ENCODE measurements at regions not wholly inside any gene's neighbourhood (a gene's known extent, or its start where the extent isn't known, plus 50 kb on each side); places are given as distances from the start of the nearest gene placed in this dataset.
A peak's percentile ranks its signal among the peaks of the same experiment; 100 is the strongest.

DNA sequence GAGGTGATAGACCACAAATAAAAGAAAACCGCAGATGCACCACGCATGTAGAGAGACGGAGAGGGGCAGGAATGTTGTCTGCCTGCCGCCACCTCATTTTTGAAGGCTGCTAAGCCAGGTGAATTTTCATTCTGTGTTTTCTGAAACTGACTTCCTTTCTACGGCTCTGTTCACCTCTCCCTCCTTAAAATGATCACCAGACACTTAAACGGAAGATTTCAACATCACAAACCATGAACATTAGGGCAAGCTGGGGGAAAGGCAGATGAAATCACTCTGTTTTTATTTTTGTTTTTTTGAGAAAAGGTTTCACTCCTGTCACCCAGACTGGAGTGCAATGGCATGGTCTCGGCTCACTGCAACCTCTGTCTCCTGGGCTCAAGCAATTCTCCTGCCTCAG lies 232.4 kb downstream of the MIAT start:
- FAIRE-seq (no peak), DNase-seq (ENCODE audit: insufficient read length, low spot score) (no peak)
- TF ChIP-seq, protein P1, sequence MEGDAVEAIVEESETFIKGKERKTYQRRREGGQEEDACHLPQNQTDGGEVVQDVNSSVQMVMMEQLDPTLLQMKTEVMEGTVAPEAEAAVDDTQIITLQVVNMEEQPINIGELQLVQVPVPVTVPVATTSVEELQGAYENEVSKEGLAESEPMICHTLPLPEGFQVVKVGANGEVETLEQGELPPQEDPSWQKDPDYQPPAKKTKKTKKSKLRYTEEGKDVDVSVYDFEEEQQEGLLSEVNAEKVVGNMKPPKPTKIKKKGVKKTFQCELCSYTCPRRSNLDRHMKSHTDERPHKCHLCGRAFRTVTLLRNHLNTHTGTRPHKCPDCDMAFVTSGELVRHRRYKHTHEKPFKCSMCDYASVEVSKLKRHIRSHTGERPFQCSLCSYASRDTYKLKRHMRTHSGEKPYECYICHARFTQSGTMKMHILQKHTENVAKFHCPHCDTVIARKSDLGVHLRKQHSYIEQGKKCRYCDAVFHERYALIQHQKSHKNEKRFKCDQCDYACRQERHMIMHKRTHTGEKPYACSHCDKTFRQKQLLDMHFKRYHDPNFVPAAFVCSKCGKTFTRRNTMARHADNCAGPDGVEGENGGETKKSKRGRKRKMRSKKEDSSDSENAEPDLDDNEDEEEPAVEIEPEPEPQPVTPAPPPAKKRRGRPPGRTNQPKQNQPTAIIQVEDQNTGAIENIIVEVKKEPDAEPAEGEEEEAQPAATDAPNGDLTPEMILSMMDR (IDR thresholded peaks at IDR 0.05; ENCODE audit: insufficient read depth, missing control alignments) = no peak

DNA sequence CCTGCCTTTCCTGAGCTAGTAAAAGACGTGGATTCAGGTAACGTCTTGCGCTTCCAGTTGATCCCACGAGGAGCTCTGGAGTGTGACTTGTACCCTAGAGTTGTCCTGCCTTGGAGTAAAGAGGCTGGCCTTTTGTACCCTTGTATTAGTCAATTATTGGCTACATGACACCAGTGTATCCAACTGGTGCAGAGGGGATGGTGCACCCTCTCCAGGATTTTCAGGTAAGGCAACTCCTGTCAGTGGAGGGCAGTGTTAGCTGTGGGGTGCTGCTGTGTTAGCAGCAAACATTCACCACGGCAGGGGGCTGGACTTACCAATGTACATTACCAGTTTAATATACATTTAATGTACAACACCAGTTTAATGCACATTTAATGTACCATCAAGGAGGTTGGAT lies 233.5 kb downstream of the MIAT start:
- no peak for DNase-seq (ENCODE audit: insufficient read length, low spot score)
- TF ChIP-seq, protein P1 (IDR thresholded peaks at IDR 0.05; ENCODE audit: insufficient read depth, missing control alignments) = peak; percentile 24
- no peak for FAIRE-seq

DNA sequence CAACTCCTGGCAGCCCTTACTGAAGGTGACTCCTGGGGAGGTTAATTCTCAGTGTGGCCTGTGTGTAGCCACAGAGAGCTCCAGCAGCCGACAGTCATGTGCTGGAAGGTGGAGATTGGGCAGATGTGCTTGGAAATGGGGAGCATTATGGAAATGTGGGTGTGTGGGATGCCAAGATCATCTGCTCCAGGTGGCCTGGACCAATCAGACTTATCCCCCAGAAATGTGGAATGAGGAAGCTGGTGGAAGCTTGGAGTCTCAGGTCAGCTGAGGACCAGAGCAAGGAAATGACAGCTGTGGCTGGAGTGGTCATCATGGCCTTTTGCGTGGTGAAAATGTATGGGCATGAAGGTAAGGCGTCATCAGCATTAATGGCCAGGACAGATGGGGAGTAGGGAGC lies 234.0 kb downstream of the MIAT start:
- TF ChIP-seq, protein P1 (IDR thresholded peaks at IDR 0.05; ENCODE audit: insufficient read depth, missing control alignments) = no peak
- DNase-seq (ENCODE audit: insufficient read length, low spot score) = no peak
- no peak for FAIRE-seq

DNA sequence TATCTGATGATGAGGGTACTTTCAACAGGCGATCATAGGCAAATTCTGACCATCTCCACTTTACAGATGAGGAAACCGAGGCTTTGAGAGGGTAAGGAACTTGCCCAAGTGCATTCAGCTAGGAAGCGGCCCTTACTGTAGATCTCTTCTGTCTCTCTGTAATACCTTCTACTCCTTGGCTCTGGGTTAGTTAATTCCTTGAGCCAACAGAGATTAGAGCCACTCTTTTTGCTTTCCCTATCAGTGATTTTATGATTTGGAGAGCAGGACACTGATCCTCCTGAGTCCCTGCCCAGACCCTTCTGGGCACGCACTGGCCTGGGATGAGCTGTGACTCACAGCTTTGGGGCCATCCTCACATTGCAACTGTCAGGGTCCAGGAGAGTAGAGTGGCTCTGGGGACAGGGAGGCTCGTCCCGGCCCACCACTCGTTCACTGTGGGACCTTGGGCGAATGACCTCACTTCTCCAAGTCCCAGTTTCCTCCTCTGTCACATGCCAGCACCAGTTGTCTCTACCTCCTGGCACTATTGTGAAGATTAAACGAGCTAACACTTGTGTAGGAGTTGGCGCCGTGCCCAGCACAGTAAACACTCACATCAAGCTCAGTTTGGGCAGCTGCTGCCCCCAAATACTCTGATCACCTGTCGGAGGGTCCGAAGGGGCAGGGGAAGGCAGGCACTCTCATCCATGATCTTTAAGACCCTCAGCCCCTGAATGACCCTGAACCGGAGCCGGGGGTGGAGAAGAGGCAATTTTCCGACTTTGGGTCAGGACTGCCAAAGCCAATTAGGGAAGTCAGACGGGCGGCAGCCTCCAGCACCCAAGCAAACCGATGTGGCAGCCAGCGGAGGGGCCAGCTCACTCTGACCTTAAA lies 235.0 kb downstream of the MIAT start:
- TF ChIP-seq, protein P1 (IDR thresholded peaks at IDR 0.05; ENCODE audit: insufficient read depth, missing control alignments) = no peak
- no peak for DNase-seq (ENCODE audit: insufficient read length, low spot score)
- FAIRE-seq = no peak

DNA sequence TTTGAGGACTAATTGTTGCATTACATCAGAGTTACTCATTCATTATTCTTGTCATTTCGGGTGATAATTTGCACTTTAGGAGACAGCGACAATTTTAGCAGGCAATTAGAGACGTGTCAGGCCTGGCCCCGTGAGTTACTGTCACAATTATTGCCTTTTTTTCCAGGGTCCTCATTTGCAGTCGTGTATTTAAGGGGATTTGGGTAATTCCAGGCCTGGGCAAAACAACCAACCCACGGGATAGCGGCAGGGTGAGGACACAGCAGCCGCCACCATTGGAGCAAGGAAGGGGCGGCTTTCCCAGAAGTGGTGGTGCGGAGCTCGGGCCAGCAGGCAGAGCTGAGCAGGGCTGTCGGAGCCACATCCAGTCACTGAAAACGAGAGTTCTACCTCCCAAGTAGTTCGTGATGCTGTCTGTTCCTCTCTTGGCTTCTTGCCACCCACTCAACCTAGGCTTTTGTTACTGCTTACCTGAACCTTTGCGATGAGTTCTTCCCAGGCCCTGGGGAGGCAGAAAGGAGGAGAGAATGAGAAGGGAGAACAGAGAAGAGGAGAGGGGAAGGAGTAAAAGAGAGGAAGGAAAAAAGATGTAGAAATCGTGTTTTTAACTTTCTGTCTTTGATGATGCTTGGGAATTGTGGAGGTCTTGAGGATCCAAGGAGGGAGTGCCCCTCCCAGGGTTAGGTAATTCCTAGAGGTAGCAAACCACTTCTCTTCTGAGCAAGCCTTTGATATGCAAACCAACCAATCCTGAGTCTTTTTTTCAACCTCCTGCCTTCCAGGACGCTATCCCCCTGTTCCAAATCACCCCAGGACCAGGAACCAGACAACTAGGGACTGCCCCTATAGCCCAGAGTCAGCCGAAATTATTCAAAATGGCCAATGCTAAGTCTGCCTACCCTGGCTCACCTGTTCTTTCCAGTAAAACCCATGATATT lies 236.1 kb downstream of the MIAT start:
- FAIRE-seq = no peak
- no peak for DNase-seq (ENCODE audit: insufficient read length, low spot score)
- TF ChIP-seq, protein P1 (IDR thresholded peaks at IDR 0.05; ENCODE audit: insufficient read depth, missing control alignments) = no peak

DNA sequence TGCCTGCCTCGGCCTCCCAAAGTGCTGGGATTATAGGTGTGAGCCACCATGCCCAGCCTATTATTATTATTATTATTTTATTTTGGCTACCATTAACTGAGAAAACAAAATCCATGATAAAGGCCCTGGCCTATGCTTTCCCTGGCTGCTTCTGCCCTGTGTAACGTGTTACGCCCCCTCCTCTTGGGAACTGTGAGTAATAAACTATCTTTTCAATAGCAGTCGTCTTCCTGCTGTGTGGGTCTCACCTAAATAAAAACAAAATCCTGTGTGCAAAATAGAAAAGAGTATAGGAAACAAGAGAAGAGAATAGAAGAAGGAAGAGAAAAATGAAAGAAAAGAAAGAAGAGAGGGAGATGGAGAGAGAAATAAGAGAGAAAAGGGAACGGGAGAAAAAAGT lies 237.0 kb downstream of the MIAT start:
- no peak for FAIRE-seq

More for the DNA sequence above, 237.0 kb downstream of the MIAT start:
- TF ChIP-seq, protein P1 (IDR thresholded peaks at IDR 0.05; ENCODE audit: insufficient read depth, missing control alignments) = no peak
- no peak for DNase-seq (ENCODE audit: insufficient read length, low spot score)

Data from D721Med (cell line).